OCI-LY7 (cell line): ENCODE measurements at regions not wholly inside any gene's neighbourhood (a gene's known extent, or its start where the extent isn't known, plus 50 kb on each side); places are given as distances from the start of the nearest gene placed in this dataset.

Experiments used
- BruUV-seq: library from RNA; stranded (reverse); fragments of 400-500 nt; replicated peaks from 2 replicates; lab custom pipeline; 2021; lab: Mats Ljungman, UMichigan
- CTCF ChIA-PET: fragments of 300-600 bp; sonication (Branson Sonifier 250); formaldehyde crosslinking; loops from one replicate; lab custom pipeline; 2022; ENCODE audit warnings: antibody characterized with exemption; ENCODE audit not compliant: unreplicated experiment; lab: Charles Lee
- POLR2A ChIA-PET: fragments of 300-600 bp; sonication (Branson Sonifier 250); formaldehyde crosslinking; loops from one replicate; lab custom pipeline; 2022; ENCODE audit warnings: antibody characterized with exemption; lab: Charles Lee
- DNase-seq: peaks from one replicate; pipeline ENCODE4 v3.0.0-alpha.2; 2015; ENCODE audit warnings: low spot score
- H2AFZ ChIP-seq: fragments of 200-600 bp; sonication (generic), shearing (Covaris generic); 2 replicates; pipeline ENCODE4 v1.6.1; 2014; ENCODE audit warnings: mild to moderate bottlenecking, antibody characterized with exemption, low read length, moderate library complexity
- H3K27ac ChIP-seq: fragments of 200-600 bp; sonication (generic); 2 replicates; pipeline ENCODE4 v1.5.1; 2014; ENCODE audit warnings: mixed run types, low read depth, mild to moderate bottlenecking, moderate library complexity, low read length, inconsistent platforms; ENCODE audit not compliant: poor library complexity, severe bottlenecking
- H3K36me3 ChIP-seq: fragments of 200-600 bp; sonication (generic); 2 replicates; pipeline ENCODE4 v1.6.1; 2014; ENCODE audit warnings: mild to moderate bottlenecking, antibody characterized with exemption, low read length, moderate library complexity, mixed read lengths; ENCODE audit not compliant: insufficient read depth
- H3K4me1 ChIP-seq: fragments of 200-600 bp; sonication (generic); 2 replicates; pipeline ENCODE4 v1.5.1; 2014; ENCODE audit warnings: mild to moderate bottlenecking, low read length; ENCODE audit not compliant: insufficient read depth, poor library complexity, severe bottlenecking
- H3K4me2 ChIP-seq: fragments of 200-600 bp; sonication (generic); 2 replicates; pipeline ENCODE4 v1.6.1; 2014; ENCODE audit warnings: mild to moderate bottlenecking, low read length
- H3K4me3 ChIP-seq: fragments of 200-600 bp; sonication (generic); 2 replicates; pipeline ENCODE4 v1.5.1; 2014; ENCODE audit warnings: mild to moderate bottlenecking, low read depth, low read length; ENCODE audit not compliant: poor library complexity, severe bottlenecking
- H3K79me2 ChIP-seq: fragments of 200-600 bp; sonication (generic); 2 replicates; pipeline ENCODE4 v1.6.1; 2016; ENCODE audit warnings: low read depth, mild to moderate bottlenecking, low read length, moderate library complexity, mixed read lengths; ENCODE audit not compliant: insufficient read depth
- H3K9me2 ChIP-seq: fragments of 200-600 bp; sonication (generic); 2 replicates; pipeline ENCODE4 v1.6.1; 2016; ENCODE audit warnings: mild to moderate bottlenecking, low read length, mixed read lengths; ENCODE audit not compliant: insufficient read depth
- H3K9me3 ChIP-seq: fragments of 200-600 bp; sonication (generic); 2 replicates; pipeline ENCODE4 v1.6.1; 2014; ENCODE audit warnings: mild to moderate bottlenecking, mixed run types, low read length, mixed read lengths
- H4K20me1 ChIP-seq: fragments of 200-600 bp; sonication (generic); 2 replicates; pipeline ENCODE4 v1.6.1; 2014; ENCODE audit warnings: mild to moderate bottlenecking, antibody characterized with exemption, low read length, moderate library complexity, mixed read lengths; ENCODE audit not compliant: insufficient read depth
- EZH2phosphoT487 ChIP-seq: fragments of 200-600 bp; sonication (generic); IDR thresholded peaks from 2 replicates; pipeline ENCODE4 v1.6.1; 2018; ENCODE audit warnings: low read depth, borderline replicate concordance, mild to moderate bottlenecking, mixed run types, antibody characterized with exemption, low read length, moderate library complexity, mixed read lengths
- intact Hi-C: fragments of 100-400 bp; cut with micrococcal nuclease; formaldehyde crosslinking; loops from one replicate; pipeline ENCODE4 v1.10.0; 2022; ENCODE audit not compliant: unreplicated experiment
- TF ChIP-seq, protein P1 (sequence below): fragments of 200-600 bp; sonication (generic); conservative IDR thresholded peaks from 2 replicates; pipeline ENCODE4 v1.5.1; 2014; ENCODE audit warnings: mild to moderate bottlenecking, antibody characterized with exemption, low read length, moderate library complexity, mixed read lengths

DNA sequence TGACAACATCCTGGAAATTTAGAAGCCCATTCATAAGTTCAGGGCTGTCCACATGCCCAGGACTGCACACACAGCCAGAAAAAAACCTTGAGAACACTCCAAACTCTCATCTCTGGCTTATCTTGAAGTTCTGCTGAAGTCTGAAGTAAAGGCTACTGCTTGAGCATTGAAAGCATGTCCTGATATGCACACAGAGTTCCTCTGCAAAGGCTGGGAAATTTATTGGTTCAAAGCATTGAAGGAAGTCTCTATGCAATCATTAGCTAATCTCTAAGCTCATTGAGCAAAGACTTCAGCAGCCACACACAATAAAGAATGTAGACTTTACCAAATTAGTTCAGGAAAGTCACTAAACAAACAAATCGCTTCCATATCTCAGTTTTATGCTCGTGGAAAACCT, 162.0 kb upstream of the STT3B start:
- TF ChIP-seq EZH2phosphoT487 = no peak
- TF ChIP-seq, protein P1, sequence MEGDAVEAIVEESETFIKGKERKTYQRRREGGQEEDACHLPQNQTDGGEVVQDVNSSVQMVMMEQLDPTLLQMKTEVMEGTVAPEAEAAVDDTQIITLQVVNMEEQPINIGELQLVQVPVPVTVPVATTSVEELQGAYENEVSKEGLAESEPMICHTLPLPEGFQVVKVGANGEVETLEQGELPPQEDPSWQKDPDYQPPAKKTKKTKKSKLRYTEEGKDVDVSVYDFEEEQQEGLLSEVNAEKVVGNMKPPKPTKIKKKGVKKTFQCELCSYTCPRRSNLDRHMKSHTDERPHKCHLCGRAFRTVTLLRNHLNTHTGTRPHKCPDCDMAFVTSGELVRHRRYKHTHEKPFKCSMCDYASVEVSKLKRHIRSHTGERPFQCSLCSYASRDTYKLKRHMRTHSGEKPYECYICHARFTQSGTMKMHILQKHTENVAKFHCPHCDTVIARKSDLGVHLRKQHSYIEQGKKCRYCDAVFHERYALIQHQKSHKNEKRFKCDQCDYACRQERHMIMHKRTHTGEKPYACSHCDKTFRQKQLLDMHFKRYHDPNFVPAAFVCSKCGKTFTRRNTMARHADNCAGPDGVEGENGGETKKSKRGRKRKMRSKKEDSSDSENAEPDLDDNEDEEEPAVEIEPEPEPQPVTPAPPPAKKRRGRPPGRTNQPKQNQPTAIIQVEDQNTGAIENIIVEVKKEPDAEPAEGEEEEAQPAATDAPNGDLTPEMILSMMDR = no peak
- Histone ChIP-seq H4K20me1 (no peaks in the 10 kb centered on the region), H2AFZ (no peak overlapping the region), H3K36me3 (no peaks in the 10 kb centered on the region), H3K9me3 (no peaks in the 10 kb centered on the region), H3K27ac (no peak overlapping the region), H3K79me2 (no peaks in the 10 kb centered on the region), H3K9me2 (no peaks in the 10 kb centered on the region), H3K4me1 (no peaks in the 10 kb centered on the region), H3K4me2 (no peak overlapping the region), H3K4me3 (no peak overlapping the region)
- intact Hi-C loops = no loop called here
- no TSS peak for BruUV-seq
- CTCF ChIA-PET = no interaction called here
- DNase-seq = no peak
- POLR2A ChIA-PET = no interaction called here

DNA sequence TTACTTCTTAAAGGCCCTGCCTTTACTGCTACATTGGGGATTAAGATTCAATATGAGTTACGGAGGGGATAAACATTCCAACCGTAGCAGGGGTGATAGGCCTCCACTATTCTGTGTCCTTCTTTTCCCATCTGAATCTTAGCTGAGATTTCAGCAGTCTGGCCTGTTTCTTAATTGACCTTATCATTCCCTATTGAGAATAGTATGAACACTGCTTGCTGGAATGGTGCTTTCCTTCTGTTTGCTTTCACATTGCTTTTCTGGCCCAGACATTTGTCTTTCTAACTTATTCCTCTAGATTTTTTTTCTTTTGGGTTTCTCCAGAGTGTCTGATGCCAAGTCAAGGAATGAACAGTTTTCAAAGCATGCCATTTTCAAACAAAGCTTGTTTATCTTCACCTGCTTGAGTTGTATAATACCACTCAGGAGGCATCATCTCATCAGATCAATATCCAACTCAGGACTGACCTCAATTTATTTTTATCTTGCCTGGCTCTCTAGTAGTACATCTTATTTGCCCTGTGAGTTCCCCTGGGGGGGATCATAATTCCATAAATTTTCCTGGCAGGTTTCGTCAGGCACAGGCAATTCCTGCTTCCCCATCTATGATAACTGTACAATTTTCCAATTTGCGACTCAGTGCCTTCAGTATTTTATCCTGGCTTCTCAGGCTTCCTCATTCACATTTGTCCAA, 161.1 kb upstream of the STT3B start:
- intact Hi-C loops = no loop called here
- CTCF ChIA-PET = no interaction called here
- TF ChIP-seq, protein P1 = no peak
- no peaks in the 10 kb centered on the region for H3K36me3 ChIP-seq
- H3K9me2 ChIP-seq = no peaks in the 10 kb centered on the region
- H3K4me3 ChIP-seq = no peak overlapping the region
- DNase-seq = no peak
- H4K20me1 ChIP-seq = no peaks in the 10 kb centered on the region
- no peaks in the 10 kb centered on the region for H3K79me2 ChIP-seq
- H3K27ac ChIP-seq = no peak overlapping the region
- no TSS peak for BruUV-seq
- no peak overlapping the region for H2AFZ ChIP-seq
- POLR2A ChIA-PET = interaction anchor here (0.6 kb wide), 1 partner anchor 27 kb away, joined by 3 read pairs; no protein-coding TSS in a partner anchor
- H3K4me2 ChIP-seq = no peak overlapping the region
- H3K9me3 ChIP-seq = no peaks in the 10 kb centered on the region
- no peaks in the 10 kb centered on the region for H3K4me1 ChIP-seq

DNA sequence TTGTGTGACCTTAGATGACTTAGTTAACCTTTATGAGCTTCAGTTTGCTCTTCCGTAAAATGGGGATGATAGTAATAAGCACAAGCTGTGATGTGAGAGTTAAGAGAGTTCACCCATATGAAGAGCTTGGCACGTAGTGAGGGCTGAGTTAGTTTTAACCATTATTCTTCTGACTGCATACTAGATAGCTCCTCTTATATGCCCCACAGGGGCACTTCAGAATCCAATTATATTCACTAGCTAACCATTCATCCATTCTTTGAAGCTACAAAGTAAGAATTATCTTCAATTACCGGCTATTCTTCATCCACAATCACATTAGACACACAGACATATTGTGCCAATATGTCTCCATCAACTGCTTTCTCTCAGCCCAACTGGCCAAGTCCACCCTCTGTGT, 159.0 kb upstream of the STT3B start:
- Histone ChIP-seq H3K36me3 (no peaks in the 10 kb centered on the region), H3K9me3 (no peaks in the 10 kb centered on the region), H3K9me2 (no peaks in the 10 kb centered on the region), H4K20me1 (no peaks in the 10 kb centered on the region), H3K4me3 (no peak overlapping the region), H3K79me2 (no peaks in the 10 kb centered on the region), H3K4me1 (no peaks in the 10 kb centered on the region), H3K4me2 (no peak overlapping the region), H2AFZ (no peak overlapping the region), H3K27ac (no peak overlapping the region)
- ChIA-PET POLR2A (interaction anchor here (0.8 to 2.0 kb wide), 4 partner anchors 10 to 133 kb away, joined by 3 to 7 read pairs (median 4); no protein-coding TSS in a partner anchor), CTCF (interaction anchor here (0.5 kb wide), 1 partner anchor 304 kb away, joined by 3 read pairs; no protein-coding TSS in a partner anchor)
- DNase-seq = no peak
- 0 out of 2 replicates have a peak, but pooled peaks have one; percentile 42 for TF ChIP-seq EZH2phosphoT487
- TF ChIP-seq, protein P1 = no peak
- no TSS peak for BruUV-seq
- intact Hi-C loops = no loop called here
